Neuronal stem cell (in vitro differentiated cells): ENCODE measurements at regions not wholly inside any gene's neighbourhood (a gene's known extent, or its start where the extent isn't known, plus 50 kb on each side); places are given as distances from the start of the nearest gene placed in this dataset.

Experiments
- DNase-seq: peaks from one replicate; pipeline ENCODE4 v3.0.0-alpha.2; 2013; ENCODE audit warnings: low spot score
- H2AFZ ChIP-seq: one replicate; pipeline ENCODE4 v1.6.1; 2013; ENCODE audit warnings: mild to moderate bottlenecking, low read length, inconsistent platforms
- H2AK5ac ChIP-seq: 2 replicates; pipeline ENCODE4 v1.6.1; 2013; ENCODE audit warnings: low read depth, mild to moderate bottlenecking, inconsistent platforms, low read length, moderate library complexity, mixed read lengths
- H2BK120ac ChIP-seq: 2 replicates; pipeline ENCODE4 v1.6.1; 2013; ENCODE audit warnings: low read depth, mild to moderate bottlenecking, inconsistent platforms, low read length, moderate library complexity, mixed read lengths
- H2BK12ac ChIP-seq: one replicate; pipeline ENCODE4 v1.6.1; 2013; ENCODE audit warnings: low read length, inconsistent platforms
- H2BK15ac ChIP-seq: 2 replicates; pipeline ENCODE4 v1.6.1; 2013; ENCODE audit warnings: mild to moderate bottlenecking, low read length, inconsistent platforms, mixed read lengths
- H2BK5ac ChIP-seq: one replicate; pipeline ENCODE4 v1.6.1; 2013; ENCODE audit warnings: inconsistent platforms, mild to moderate bottlenecking, low read length, moderate library complexity
- H3K14ac ChIP-seq: one replicate; pipeline ENCODE4 v1.6.1; 2013; ENCODE audit warnings: low read length, inconsistent platforms
- H3K18ac ChIP-seq: 2 replicates; pipeline ENCODE4 v1.6.1; 2013; ENCODE audit warnings: low read length, inconsistent platforms
- H3K23ac ChIP-seq: 2 replicates; pipeline ENCODE4 v1.6.1; 2013; ENCODE audit warnings: low read depth, mild to moderate bottlenecking, mixed read lengths, low read length, inconsistent platforms; ENCODE audit not compliant: poor library complexity
- H3K27ac ChIP-seq: replicated peaks from 3 replicates; pipeline ENCODE4 v1.5.1; 2013; ENCODE audit warnings: low read length, inconsistent platforms
- H3K27me3 ChIP-seq, 3 experiments: 2 replicates each; pipeline ENCODE4 v1.6.1; 2013; ENCODE audit warnings: low read length in 3 of 3, mild to moderate bottlenecking in 2 of 3, inconsistent platforms in 1 of 3, low read depth in 1 of 3, mixed read lengths in 1 of 3, moderate library complexity in 1 of 3; ENCODE audit not compliant: control insufficient read depth in 3 of 3, insufficient read depth in 3 of 3
- H3K36me3 ChIP-seq, 2 donors: replicated peaks in 1 of 2; 2 replicates each; pipeline ENCODE4 v1.6.1; 2013; ENCODE audit warnings: low read length in 2 of 2; ENCODE audit not compliant: control insufficient read depth in 2 of 2, insufficient read depth in 2 of 2
- H3K4ac ChIP-seq: 2 replicates; pipeline ENCODE4 v1.6.1; 2013; ENCODE audit warnings: inconsistent platforms, mild to moderate bottlenecking, low read length, moderate library complexity
- H3K4me1 ChIP-seq, 2 donors: 1 replicate in 1 of 2; 2 replicates in 1 of 2; pipeline ENCODE4 v1.6.1; 2013; ENCODE audit warnings: low read length in 2 of 2, low read depth in 1 of 2; ENCODE audit not compliant: control insufficient read depth in 2 of 2, insufficient read depth in 1 of 2
- H3K4me2 ChIP-seq: one replicate; pipeline ENCODE4 v1.6.1; 2013; ENCODE audit warnings: mild to moderate bottlenecking, low read length, inconsistent platforms; ENCODE audit not compliant: insufficient read depth, poor library complexity, severe bottlenecking
- H3K4me3 ChIP-seq, 2 donors: 2 replicates each; pipeline ENCODE4 v1.5.1; 2013; ENCODE audit warnings: low read length in 2 of 2, mild to moderate bottlenecking in 2 of 2, inconsistent platforms in 1 of 2, moderate library complexity in 1 of 2
- H3K79me1 ChIP-seq: one replicate; pipeline ENCODE4 v1.6.1; 2013; ENCODE audit warnings: low read depth, mild to moderate bottlenecking, inconsistent platforms, low read length, moderate library complexity
- H3K9ac ChIP-seq: one replicate; pipeline ENCODE4 v1.6.1; 2013; ENCODE audit warnings: mild to moderate bottlenecking, low read depth, low read length, inconsistent platforms; ENCODE audit not compliant: poor library complexity
- H3K9me3 ChIP-seq, 2 donors: replicated peaks in 1 of 2; 2 replicates each; pipeline versions ENCODE3 to v1.6.1; 2013; ENCODE audit warnings: low read length in 2 of 2, mild to moderate bottlenecking in 2 of 2, inconsistent platforms in 1 of 2, low read depth in 1 of 2, mixed read lengths in 1 of 2, moderate library complexity in 1 of 2; ENCODE audit not compliant: control insufficient read depth in 2 of 2, insufficient read depth in 1 of 2
- H4K8ac ChIP-seq: one replicate; pipeline ENCODE4 v1.6.1; 2013; ENCODE audit warnings: low read depth, mild to moderate bottlenecking, inconsistent platforms, low read length, moderate library complexity
- H4K91ac ChIP-seq: one replicate; pipeline ENCODE4 v1.6.1; 2013; ENCODE audit warnings: low read length, low read depth, mild to moderate bottlenecking, inconsistent platforms; ENCODE audit not compliant: poor library complexity
- WGBS, 2 donors: extraction: QIAGEN DNeasy Blood & Tissue Kit; methylation state at CpG; one replicate each; pipeline ENCODE4 v1.1.7; 2013; ENCODE audit warnings: missing lambda C conversion rate in 2 of 2, mixed read lengths in 1 of 2; ENCODE audit not compliant: insufficient read length in 2 of 2, insufficient replicate concordance in 1 of 2; ENCODE audit errors: extremely low coverage in 2 of 2; 5-methylcytosine and 5-hydroxymethylcytosine counted together

GRCh38 chr3:31013843-31014242, 119.4 kb upstream of the GADL1 start:
- Histone ChIP-seq H2BK120ac (no peak overlapping the region), H3K14ac (no peak overlapping the region), H2BK15ac (no peak overlapping the region), H4K8ac (no peak overlapping the region), H3K4ac (no peak overlapping the region), H4K91ac (no peak overlapping the region), H3K27me3 (peaks cover 0 to 11% (median 0%) of the 10 kb centered on the region in 3 experiments), H3K36me3 (no peaks in the 10 kb centered on the region), H2AK5ac (no peak overlapping the region), H3K4me1 (peaks cover 0 to 15% of the 10 kb centered on the region in 2 donors), H2BK12ac (no peak overlapping the region), H3K27ac (no peak overlapping the region), H3K18ac (no peak overlapping the region), H3K4me2 (no peak overlapping the region), H2BK5ac (no peak overlapping the region), H2AFZ (no peak overlapping the region), H3K9ac (no peak overlapping the region), H3K4me3 (no peak overlapping the region), H3K23ac (peak overlapping the region; percentile 37), H3K9me3 (peaks cover 0 to 2% of the 10 kb centered on the region in 2 donors), H3K79me1 (no peaks in the 10 kb centered on the region)
- no peak for DNase-seq

GRCh38 chr3:31014317-31015040, 120.0 kb upstream of the GADL1 start:
- Histone ChIP-seq H3K14ac (no peak overlapping the region), H3K79me1 (no peaks in the 10 kb centered on the region), H3K9me3 (peaks cover 0 to 2% of the 10 kb centered on the region in 2 donors), H2AK5ac (no peak overlapping the region), H4K8ac (no peak overlapping the region), H3K18ac (no peak overlapping the region), H3K4me1 (peaks cover 0 to 13% of the 10 kb centered on the region in 2 donors), H3K36me3 (no peaks in the 10 kb centered on the region), H2AFZ (no peak overlapping the region), H3K27me3 (peaks cover 0 to 11% (median 0%) of the 10 kb centered on the region in 3 experiments), H3K4me2 (no peak overlapping the region), H3K23ac (no peak overlapping the region), H4K91ac (no peak overlapping the region), H3K4me3 (no peak overlapping the region), H3K27ac (no peak overlapping the region), H3K4ac (no peak overlapping the region), H2BK120ac (no peak overlapping the region), H3K9ac (no peak overlapping the region), H2BK15ac (no peak overlapping the region), H2BK5ac (no peak overlapping the region), H2BK12ac (no peak overlapping the region)
- no peak for DNase-seq
- WGBS, 2 donors, result no CpG with 5 or more reads among the region's 8 CpGs

- H3K36me3 ChIP-seq, result no peaks in the 10 kb centered on the region
- no peak overlapping the region for H3K4me2 ChIP-seq
- H3K14ac ChIP-seq, result no peak overlapping the region
- H3K4me3 ChIP-seq, result no peak overlapping the region
- no peak overlapping the region for H2AK5ac ChIP-seq
- no peak overlapping the region for H2AFZ ChIP-seq
- no peak overlapping the region for H2BK5ac ChIP-seq
- H3K9ac ChIP-seq, result no peak overlapping the region
- no peak overlapping the region for H3K18ac ChIP-seq
- H3K27me3 ChIP-seq, result peaks cover 0 to 8% (median 0%) of the 10 kb centered on the region in 3 experiments
- no peak overlapping the region for H2BK120ac ChIP-seq
- H3K4ac ChIP-seq, result no peak overlapping the region
- no peak overlapping the region for H3K23ac ChIP-seq
- H3K27ac ChIP-seq, result no peak overlapping the region
- no peak overlapping the region for H2BK15ac ChIP-seq
- peaks cover 0 to 6% of the 10 kb centered on the region in 2 donors for H3K4me1 ChIP-seq
- no peak overlapping the region for H2BK12ac ChIP-seq
- no peak overlapping the region for H4K91ac ChIP-seq
- no peak for DNase-seq
- H3K9me3 ChIP-seq, result peaks cover 0 to 2% of the 10 kb centered on the region in 2 donors
- WGBS, 2 donors, result no CpG with 5 or more reads among the region's 2 CpGs
- no peak overlapping the region for H4K8ac ChIP-seq
- H3K79me1 ChIP-seq, result no peaks in the 10 kb centered on the region
Measured at GRCh38 chr3:31016196-31016595, 121.7 kb upstream of the GADL1 start.

- H3K9ac ChIP-seq, result no peak overlapping the region
- peaks cover 0 to 4% of the 10 kb centered on the region in 2 donors for H3K4me1 ChIP-seq
- no peak overlapping the region for H4K91ac ChIP-seq
- no peak overlapping the region for H3K23ac ChIP-seq
- H3K27me3 ChIP-seq, result no peaks in the 10 kb centered on the region
- no peak overlapping the region for H3K18ac ChIP-seq
- H2AK5ac ChIP-seq, result no peak overlapping the region
- no peak overlapping the region for H4K8ac ChIP-seq
- no peak overlapping the region for H2BK5ac ChIP-seq
- no peak overlapping the region for H3K14ac ChIP-seq
- no peaks in the 10 kb centered on the region for H3K9me3 ChIP-seq
- no peak overlapping the region for H2AFZ ChIP-seq
- no peak overlapping the region for H3K4me3 ChIP-seq
- H2BK120ac ChIP-seq, result no peak overlapping the region
- DNase-seq, result no peak
- H2BK15ac ChIP-seq, result no peak overlapping the region
- H2BK12ac ChIP-seq, result no peak overlapping the region
- H3K79me1 ChIP-seq, result no peaks in the 10 kb centered on the region
- no peak overlapping the region for H3K4ac ChIP-seq
- H3K27ac ChIP-seq, result no peak overlapping the region
- H3K4me2 ChIP-seq, result no peak overlapping the region
- no peaks in the 10 kb centered on the region for H3K36me3 ChIP-seq
Measured at GRCh38 chr3:31022716-31023115, 128.3 kb upstream of the GADL1 start.
